ENCODE measurements at regions not wholly inside any gene's neighbourhood (a gene's known extent, or its start where the extent isn't known, plus 50 kb on each side); places are given as distances from the start of the nearest gene placed in this dataset.

GRCh38 chr16:54585094-54585997 lies 298.8 kb upstream of the IRX3 start:
- no peak for DNase-seq
- H3K27me3 ChIP-seq (replicated peaks; ENCODE audit: insufficient read depth) = no peaks in the 10 kb centered on the region
- no peaks in the 10 kb centered on the region for H4K20me1 ChIP-seq (ENCODE audit: insufficient read depth)
- no peak overlapping the region for H3K4me2 ChIP-seq (ENCODE audit: unreplicated experiment)
- no peaks in the 10 kb centered on the region for H3K9me2 ChIP-seq (ENCODE audit: insufficient read depth)
- no peak overlapping the region for H3K27ac ChIP-seq
- TF ChIP-seq EZH2phosphoT487 (IDR thresholded peaks at IDR 0.05; ENCODE audit: insufficient read depth, low read depth) = no peak
- no peak for TF ChIP-seq EZH2 (IDR thresholded peaks at IDR 0.05; ENCODE audit: insufficient read depth, poor library complexity, severe bottlenecking)
- WGBS, 2 experiments (ENCODE audit: low coverage in 1 of 2, low lambda C conversion rate in 2 of 2, missing lambda C conversion rate in 2 of 2) = 78 to 80% methylated on average over 21 of the region's 21 CpGs
- H3K79me2 ChIP-seq (ENCODE audit: insufficient read depth) = no peaks in the 10 kb centered on the region
- in situ Hi-C loops (cut with MboI) = no loop called here
- no peak overlapping the region for H3K9ac ChIP-seq
- no peaks in the 10 kb centered on the region for H3K9me3 ChIP-seq (ENCODE audit: low read depth)
- no peak overlapping the region for H2AFZ ChIP-seq
- no peaks in the 10 kb centered on the region for H3K4me1 ChIP-seq (ENCODE audit: insufficient read depth)
- H3F3A ChIP-seq (ENCODE audit: insufficient read depth) = no peaks in the 10 kb centered on the region
- H3K4me3 ChIP-seq = no peak overlapping the region
- H3K36me3 ChIP-seq (ENCODE audit: low read depth) = no peaks in the 10 kb centered on the region

- no peak overlapping the region for H2AFZ ChIP-seq
- H4K20me1 ChIP-seq (ENCODE audit: insufficient read depth) = no peaks in the 10 kb centered on the region
- TF ChIP-seq EZH2 (IDR thresholded peaks at IDR 0.05; ENCODE audit: insufficient read depth, poor library complexity, severe bottlenecking) = no peak
- TF ChIP-seq EZH2phosphoT487 (IDR thresholded peaks at IDR 0.05; ENCODE audit: insufficient read depth, low read depth) = no peak
- H3K9me3 ChIP-seq (ENCODE audit: low read depth) = no peaks in the 10 kb centered on the region
- no peaks in the 10 kb centered on the region for H3K36me3 ChIP-seq (ENCODE audit: low read depth)
- H3K9me2 ChIP-seq (ENCODE audit: insufficient read depth) = no peaks in the 10 kb centered on the region
- no peaks in the 10 kb centered on the region for H3K4me1 ChIP-seq (ENCODE audit: insufficient read depth)
- no peak for DNase-seq
- H3K4me3 ChIP-seq = no peak overlapping the region
- no peak overlapping the region for H3K27ac ChIP-seq
- no peaks in the 10 kb centered on the region for H3K79me2 ChIP-seq (ENCODE audit: insufficient read depth)
- in situ Hi-C loops (cut with MboI) = no loop called here
- no peak overlapping the region for H3K9ac ChIP-seq
- no peaks in the 10 kb centered on the region for H3K27me3 ChIP-seq (replicated peaks; ENCODE audit: insufficient read depth)
- WGBS, 2 experiments (ENCODE audit: low coverage in 1 of 2, low lambda C conversion rate in 2 of 2, missing lambda C conversion rate in 2 of 2) = 41 to 46% methylated on average over 3 of the region's 3 CpGs
- H3K4me2 ChIP-seq (ENCODE audit: unreplicated experiment) = no peak overlapping the region
- no peaks in the 10 kb centered on the region for H3F3A ChIP-seq (ENCODE audit: insufficient read depth)
Observed at GRCh38 chr16:54584121-54584520, 297.5 kb upstream of the IRX3 start.

GRCh38 chr16:54582631-54583250 lies 296.2 kb upstream of the IRX3 start:
- no peaks in the 10 kb centered on the region; the same call in 1 of the 2 replicates for H3K27me3 ChIP-seq (replicated peaks; ENCODE audit: insufficient read depth)

GRCh38 chr16:54579106-54579728 lies 292.6 kb upstream of the IRX3 start:
- Histone ChIP-seq H3K36me3 (ENCODE audit: low read depth) (no peaks in the 10 kb centered on the region), H3K9me3 (ENCODE audit: low read depth) (no peaks in the 10 kb centered on the region), H4K20me1 (ENCODE audit: insufficient read depth) (no peaks in the 10 kb centered on the region), H3K9me2 (ENCODE audit: insufficient read depth) (no peaks in the 10 kb centered on the region), H3K27me3 (replicated peaks; ENCODE audit: insufficient read depth) (peaks cover 9% of the 10 kb centered on the region), H2AFZ (no peak overlapping the region), H3K4me3 (no peak overlapping the region), H3K27ac (no peak overlapping the region), H3F3A (ENCODE audit: insufficient read depth) (no peaks in the 10 kb centered on the region), H3K4me1 (ENCODE audit: insufficient read depth) (no peaks in the 10 kb centered on the region), H3K9ac (no peak overlapping the region), H3K79me2 (ENCODE audit: insufficient read depth) (no peaks in the 10 kb centered on the region), H3K4me2 (ENCODE audit: unreplicated experiment) (no peak overlapping the region)
- in situ Hi-C loops (cut with MboI) = no loop called here
- WGBS, 2 experiments (ENCODE audit: low coverage in 1 of 2, low lambda C conversion rate in 2 of 2, missing lambda C conversion rate in 2 of 2) = 67 to 71% methylated on average over 2 of the region's 2 CpGs
- TF ChIP-seq EZH2 (IDR thresholded peaks at IDR 0.05; ENCODE audit: insufficient read depth, poor library complexity, severe bottlenecking) (no peak), EZH2phosphoT487 (IDR thresholded peaks at IDR 0.05; ENCODE audit: insufficient read depth, low read depth) (no peak)
- no peak for DNase-seq

More at GRCh38 chr16:54582631-54583250, 296.2 kb upstream of the IRX3 start:
- no peak overlapping the region for H3K4me3 ChIP-seq
- 71 to 75% methylated on average over 6 to 11 of the region's 11 CpGs for WGBS, 2 experiments (ENCODE audit: low coverage in 1 of 2, low lambda C conversion rate in 2 of 2, missing lambda C conversion rate in 2 of 2)
- H4K20me1 ChIP-seq (ENCODE audit: insufficient read depth) = no peaks in the 10 kb centered on the region
- no peak overlapping the region for H3K9ac ChIP-seq
- H3K4me1 ChIP-seq (ENCODE audit: insufficient read depth) = no peaks in the 10 kb centered on the region
- H2AFZ ChIP-seq = no peak overlapping the region
- no peak overlapping the region for H3K4me2 ChIP-seq (ENCODE audit: unreplicated experiment)
- in situ Hi-C loops (cut with MboI) = no loop called here
- H3K9me2 ChIP-seq (ENCODE audit: insufficient read depth) = no peaks in the 10 kb centered on the region
- H3F3A ChIP-seq (ENCODE audit: insufficient read depth) = no peaks in the 10 kb centered on the region
- H3K9me3 ChIP-seq (ENCODE audit: low read depth) = no peaks in the 10 kb centered on the region
- TF ChIP-seq EZH2 (IDR thresholded peaks at IDR 0.05; ENCODE audit: insufficient read depth, poor library complexity, severe bottlenecking) (no peak), EZH2phosphoT487 (IDR thresholded peaks at IDR 0.05; ENCODE audit: insufficient read depth, low read depth) (no peak)
- H3K27ac ChIP-seq = no peak overlapping the region
- H3K36me3 ChIP-seq (ENCODE audit: low read depth) = no peaks in the 10 kb centered on the region
- DNase-seq = no peak
- no peaks in the 10 kb centered on the region for H3K79me2 ChIP-seq (ENCODE audit: insufficient read depth)

All from GM23248 (cell line).